ENCODE measurements at regions not wholly inside any gene's neighbourhood (a gene's known extent, or its start where the extent isn't known, plus 50 kb on each side); places are given as distances from the start of the nearest gene placed in this dataset.

- no peak for TF ChIP-seq CTCF (IDR thresholded peaks at IDR 0.05; ENCODE audit: poor library complexity, severe bottlenecking)
- TF ChIP-seq REST (IDR thresholded peaks at IDR 0.05; ENCODE audit: borderline replicate concordance): no peak
- TF ChIP-seq EZH2 (IDR thresholded peaks at IDR 0.05; ENCODE audit: borderline replicate concordance, insufficient read depth, low read length, poor library complexity, severe bottlenecking): no peak
- no peak for TF ChIP-seq POLR2AphosphoS5 (IDR thresholded peaks at IDR 0.05)
- no peak for TF ChIP-seq EP300 (conservative IDR thresholded peaks at IDR 0.05; ENCODE audit: poor library complexity, severe bottlenecking)
- no peak for TF ChIP-seq TAF1 (IDR thresholded peaks at IDR 0.05; ENCODE audit: low read depth)
Observed at GRCh38 chr4:168028568-168028967, 63.8 kb upstream of the ANXA10 start.

Measured in neural cell (in vitro differentiated cells).